ENCODE measurements at regions not wholly inside any gene's neighbourhood (a gene's known extent, or its start where the extent isn't known, plus 50 kb on each side); places are given as distances from the start of the nearest gene placed in this dataset.
"Not testable (repeated sequence)": the region's sequence is repeated elsewhere in the genome, so short reads cannot be mapped to it uniquely, and the experiment has no call there.

- DNase-seq = not testable (repeated sequence)
Observed at GRCh38 chr2:158866082-158866481, 71.0 kb downstream of the DAPL1 start.

DNA sequence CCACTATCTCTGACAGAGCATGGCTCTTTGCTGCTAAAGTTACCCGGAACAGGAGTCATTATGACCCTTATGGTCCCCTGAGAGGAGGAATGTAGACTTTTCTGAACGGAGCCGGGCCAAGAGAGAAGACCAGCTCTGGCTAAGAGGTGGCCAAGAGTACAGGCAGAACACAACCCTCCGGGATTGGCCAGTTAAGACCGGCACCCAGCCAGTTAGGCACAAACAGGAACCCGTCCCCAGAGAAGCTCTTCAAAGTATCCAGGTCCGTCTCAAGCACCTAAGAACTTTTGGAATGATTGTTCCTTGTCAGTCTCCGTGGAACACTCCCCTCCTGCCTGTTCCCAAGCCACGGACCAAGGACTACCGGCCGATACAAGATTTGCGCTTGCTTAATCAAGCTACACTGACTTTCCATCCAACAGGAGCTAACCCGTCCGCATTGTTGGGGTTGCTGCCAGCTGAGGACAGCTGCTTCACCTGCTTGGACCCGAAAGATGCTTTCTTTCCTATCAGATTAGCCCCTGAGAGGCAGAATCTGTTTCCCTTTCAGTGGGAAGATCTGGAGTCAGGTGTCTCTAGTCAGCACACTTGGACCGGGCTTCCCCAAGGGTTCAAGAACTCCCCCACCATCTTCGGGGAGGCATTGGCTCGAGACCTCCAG is 72.5 kb downstream of the DAPL1 start:
- DNase-seq = not testable (repeated sequence)

GRCh38 chr2:158868386-158868785 is 73.3 kb downstream of the DAPL1 start:
- not testable (repeated sequence) for DNase-seq

DNA sequence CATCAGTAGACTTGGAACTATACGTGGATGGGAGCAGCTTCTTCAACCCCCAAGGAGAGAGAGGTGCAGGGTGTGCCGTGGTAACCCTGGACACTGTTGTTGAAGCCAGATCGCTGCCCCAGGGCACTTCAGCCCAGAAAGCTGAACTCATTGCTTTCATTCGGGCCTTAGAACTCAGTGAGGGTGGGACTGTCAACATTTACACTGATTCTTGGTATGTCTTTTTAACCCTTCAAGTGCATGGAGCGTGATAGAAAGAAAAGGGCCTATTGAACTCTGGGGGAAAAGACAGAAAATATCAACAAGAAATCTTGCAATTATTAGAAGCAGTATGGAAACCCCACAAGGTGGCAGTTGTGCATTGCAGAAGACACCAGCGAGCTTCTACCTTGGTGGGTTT is 74.0 kb downstream of the DAPL1 start:
- DNase-seq = not testable (repeated sequence)

GRCh38 chr2:158869609-158870008 is 74.5 kb downstream of the DAPL1 start:
- not testable (repeated sequence) for DNase-seq

GRCh38 chr2:158878003-158878402 is 82.9 kb downstream of the DAPL1 start:
- no peak for DNase-seq

- DNase-seq = no peak
Observed at GRCh38 chr2:158879229-158879903, 84.2 kb downstream of the DAPL1 start.

- no peak for DNase-seq
Observed at GRCh38 chr2:158882297-158882696, 86.1 kb upstream of the TANC1 start.

DNA sequence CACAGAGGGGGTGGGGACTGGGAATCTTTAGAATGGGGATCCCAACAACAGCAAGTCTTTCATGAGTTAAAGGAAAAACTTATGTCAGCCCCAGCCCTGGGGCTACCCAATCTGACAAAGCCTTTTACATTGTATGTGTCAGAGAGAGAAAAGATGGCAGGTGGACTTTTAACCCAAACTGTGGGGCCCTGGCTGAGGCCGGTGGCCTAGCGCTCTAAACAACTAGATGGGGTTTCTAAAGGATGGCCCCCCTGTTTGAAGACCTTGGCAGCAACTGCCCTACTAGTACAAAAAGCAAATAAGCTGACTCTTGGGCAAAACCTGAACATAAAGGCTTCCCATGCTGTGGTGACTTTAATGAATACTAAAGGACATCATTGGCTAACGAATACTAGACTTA is 83.9 kb upstream of the TANC1 start:
- not testable (repeated sequence) for DNase-seq

DNA sequence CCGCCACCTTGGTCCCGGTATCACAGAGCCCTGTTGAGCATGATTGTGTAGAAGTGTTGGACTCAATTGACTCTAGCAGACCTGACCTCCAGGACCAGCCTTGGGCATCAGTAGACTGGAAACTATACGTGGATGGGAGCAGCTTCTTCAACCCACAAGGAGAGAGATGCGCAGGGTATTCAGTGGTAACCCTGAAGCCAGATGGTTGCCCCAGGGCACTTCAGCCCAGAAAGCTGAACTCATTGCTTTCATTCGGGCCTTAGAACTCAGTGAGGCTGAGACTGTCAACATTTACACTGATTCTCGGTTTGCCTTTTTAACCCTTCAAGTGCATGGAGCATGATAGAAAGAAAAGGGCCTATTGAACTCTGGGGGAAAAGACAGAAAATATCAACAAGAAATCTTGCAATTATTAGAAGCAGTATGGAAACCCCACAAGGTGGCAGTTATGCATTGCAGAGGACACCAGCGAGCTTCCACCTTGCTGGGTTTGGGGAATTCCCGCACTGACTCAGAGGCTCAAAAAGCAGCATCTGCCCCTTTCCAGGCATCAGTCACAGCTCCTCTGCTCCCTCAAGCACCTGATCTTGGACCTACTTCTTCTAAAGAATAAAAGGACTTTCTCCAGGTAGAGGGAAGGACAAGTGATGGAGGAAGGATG is 83.3 kb upstream of the TANC1 start:
- DNase-seq = not testable (repeated sequence)

DNA sequence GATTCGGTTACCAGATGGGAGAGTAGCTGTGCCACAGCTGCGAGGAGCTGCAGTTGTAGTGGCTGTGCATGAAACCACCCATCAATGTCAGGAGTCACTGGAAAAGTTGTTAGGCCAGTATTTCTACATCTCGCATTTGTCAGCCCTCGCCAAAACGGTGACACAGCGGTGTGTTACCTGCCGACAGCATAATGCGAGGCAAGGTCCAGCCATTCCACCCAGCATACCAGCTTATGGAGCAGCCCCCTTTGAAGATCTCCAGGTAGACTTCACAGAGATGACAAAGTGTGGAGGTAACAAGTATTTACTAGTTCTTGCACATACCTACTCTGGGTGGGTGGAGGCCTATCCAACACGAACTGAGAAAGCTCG is 82.8 kb upstream of the TANC1 start:
- not testable (repeated sequence) for DNase-seq

DNA sequence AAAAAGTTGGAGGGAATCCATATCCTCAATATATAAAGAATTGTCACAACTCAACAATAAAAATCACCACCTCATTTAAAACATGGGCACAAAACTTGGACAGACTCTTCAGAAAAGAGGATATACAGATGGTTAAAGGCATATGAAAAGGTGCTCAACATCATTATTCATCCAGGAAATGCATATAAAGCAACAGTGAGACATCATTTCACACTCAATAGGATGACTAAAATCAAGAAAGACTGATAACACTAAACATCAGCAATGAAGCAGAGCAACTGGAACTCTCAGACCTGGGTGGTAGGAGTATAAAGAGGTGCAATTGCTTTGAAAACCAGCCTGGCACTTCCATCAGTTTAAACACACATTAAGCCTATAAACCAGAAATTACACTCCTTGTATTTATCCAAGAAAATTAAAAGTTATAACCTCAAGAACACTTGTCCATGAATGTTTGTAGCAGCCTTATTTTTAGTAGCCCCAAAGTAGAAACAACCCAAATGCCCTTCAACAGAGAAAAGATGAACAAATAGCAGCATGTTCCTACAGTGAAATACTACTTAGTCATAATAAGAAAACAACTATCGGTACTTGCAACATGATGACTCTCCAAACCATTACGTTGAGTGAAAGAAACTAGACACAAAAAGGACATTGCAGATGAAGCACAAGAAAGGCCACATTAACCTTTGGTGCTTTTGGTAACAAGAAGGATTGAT is 79.1 kb upstream of the TANC1 start:
- peak in 1 of 5 experiments; percentile 24 for DNase-seq

- no peak for DNase-seq
Observed at GRCh38 chr2:158890296-158890905, 78.0 kb upstream of the TANC1 start.

DNA sequence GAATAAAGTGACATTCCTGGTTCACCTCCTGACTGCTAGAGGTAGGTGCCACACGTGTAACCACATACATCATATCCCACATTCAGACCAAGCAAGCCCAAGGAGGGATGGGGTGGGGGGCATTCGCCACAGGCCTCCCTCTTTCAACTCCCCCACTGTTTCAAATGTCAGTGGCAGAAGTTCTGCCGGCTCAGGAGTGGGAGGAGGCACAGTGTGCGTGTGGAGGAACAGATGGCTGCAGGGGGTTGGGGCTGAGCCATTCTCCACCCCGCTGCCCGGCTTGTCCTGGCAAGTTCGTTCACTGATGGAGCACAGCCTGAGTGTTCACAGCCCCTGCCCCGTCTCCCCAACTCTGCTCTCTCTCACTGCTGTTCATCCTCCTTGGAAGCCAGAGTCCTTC is 75.4 kb upstream of the TANC1 start:
- no peak for DNase-seq

DNA sequence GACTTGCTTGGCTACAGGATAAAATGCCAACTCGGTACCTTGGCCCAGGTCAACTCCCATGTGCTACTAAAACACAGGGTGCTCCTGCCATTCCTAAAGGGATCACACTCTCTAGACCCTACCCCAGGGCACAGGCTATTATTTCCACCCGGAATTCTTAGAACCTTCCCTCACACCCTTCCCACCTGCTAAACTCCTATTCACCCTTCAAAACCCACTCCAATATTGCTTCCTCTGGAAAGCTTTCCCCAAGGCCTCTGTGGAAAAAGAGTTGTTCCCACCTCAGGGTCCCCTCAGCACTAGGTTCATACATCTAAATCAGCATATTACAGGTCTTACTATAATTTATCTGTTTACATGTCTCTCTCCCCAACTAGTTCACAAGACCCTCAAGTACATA is 75.0 kb upstream of the TANC1 start:
- no peak for DNase-seq

DNA sequence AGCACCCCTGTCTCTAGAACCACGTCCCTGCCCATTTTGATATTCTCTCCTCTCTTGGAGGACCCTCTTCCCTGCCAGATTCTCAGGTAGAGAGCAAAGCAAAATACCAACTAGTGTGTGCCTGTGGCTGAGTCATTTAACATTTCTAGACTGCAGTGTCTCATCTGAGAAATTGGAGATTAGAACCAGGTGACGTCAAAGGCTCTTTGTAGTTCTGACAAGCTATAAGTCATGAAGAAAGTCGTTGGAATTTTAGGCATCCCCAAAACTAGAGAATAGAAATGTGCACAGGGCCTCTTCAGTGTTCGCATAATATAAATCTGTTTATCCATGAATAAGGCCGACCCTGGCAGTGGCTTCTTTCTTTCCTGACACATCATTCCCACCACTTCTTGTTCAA is 74.4 kb upstream of the TANC1 start:
- DNase-seq = no peak

DNA sequence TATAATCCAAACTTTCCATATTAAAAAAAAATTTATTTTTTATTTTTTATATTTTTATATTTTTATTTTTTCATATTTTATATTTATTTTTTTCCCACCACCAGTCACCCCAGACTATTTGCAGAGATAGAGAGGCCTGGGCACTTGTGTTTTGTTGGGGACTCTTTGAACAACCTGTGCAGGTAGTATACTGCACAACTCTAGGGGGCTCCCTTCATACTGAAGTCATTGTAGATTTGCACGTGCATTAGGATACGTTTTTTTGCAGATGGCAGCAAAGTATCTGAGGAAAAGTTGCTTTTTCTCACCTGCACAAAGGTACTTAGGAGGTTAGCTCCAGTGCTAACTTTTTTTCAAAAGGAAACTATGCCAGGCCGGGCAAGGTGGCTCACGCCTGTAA is 73.9 kb upstream of the TANC1 start:
- DNase-seq = no peak

DNA sequence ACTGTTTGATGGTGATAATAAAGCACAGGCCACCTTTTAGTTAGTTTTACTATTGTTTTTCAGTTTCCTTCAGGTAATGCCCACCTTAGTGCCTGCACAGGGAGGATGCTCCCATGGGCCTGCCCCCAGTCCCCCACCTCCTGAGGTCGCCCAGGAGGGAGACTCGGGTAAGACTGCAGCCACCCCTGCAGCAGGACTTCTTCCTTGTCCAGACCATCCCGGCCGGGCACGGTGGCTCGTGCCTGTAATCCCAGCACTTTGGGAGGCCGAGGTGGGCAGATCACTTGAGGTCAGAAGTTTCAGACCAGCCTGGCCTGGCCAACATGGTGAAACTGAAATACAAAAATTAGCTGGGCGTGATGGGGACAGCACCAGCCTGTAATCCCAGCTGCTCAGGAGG is 68.1 kb upstream of the TANC1 start:
- DNase-seq = no peak

DNA sequence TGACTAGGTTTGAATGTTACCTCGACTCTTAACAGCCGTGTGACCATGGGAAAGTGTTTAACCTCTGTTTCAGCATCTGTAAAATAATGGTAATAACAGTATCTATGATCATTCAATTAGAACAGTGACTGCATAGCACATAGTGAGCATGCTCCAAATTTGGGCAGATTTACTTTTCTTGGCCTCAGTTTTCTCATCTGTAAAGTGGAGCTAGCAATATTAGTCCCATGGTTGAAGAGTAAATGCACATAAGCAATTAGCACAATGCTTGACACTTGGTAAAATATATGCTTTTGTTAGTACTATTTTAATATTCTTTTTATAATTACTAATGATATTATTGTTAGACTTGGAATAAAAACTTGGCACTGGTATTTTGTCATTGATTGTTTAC is 66.4 kb upstream of the TANC1 start:
- DNase-seq = no peak

DNA sequence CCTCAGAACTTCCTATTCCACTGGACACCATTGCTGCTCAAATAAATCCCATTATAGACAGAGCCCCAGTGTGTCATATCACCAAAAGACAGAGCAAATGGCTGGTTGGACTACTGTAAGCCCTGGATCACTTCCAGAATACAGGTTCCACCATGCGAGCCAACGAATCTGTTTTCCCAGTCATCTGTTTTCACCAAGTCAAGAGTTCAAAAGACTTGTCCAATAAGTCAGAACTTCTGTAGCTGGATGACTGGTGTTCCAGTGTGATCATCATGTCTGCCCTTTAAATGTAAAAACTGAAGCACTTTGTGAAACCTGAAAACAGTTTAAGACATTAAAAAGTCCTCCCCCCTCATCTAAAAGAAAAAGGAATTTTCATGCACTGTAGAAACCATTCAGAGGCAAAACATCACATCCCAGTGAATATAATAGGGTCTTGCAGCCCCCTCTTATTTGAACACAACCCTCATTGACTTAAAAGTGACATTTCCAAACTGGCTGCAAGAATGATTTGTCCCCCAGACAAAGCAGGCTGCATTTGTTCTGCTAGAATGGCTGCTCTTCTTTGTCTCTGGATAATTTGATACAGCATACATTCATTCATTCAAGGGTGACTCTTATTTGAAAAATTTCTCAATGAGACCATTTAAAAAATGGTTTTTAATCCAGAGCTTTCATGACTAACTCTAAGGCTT is 64.6 kb upstream of the TANC1 start:
- DNase-seq = no peak

- no peak for DNase-seq
Observed at GRCh38 chr2:158904627-158905177, 63.7 kb upstream of the TANC1 start.

- no peak for DNase-seq
Observed at GRCh38 chr2:158905341-158905740, 63.1 kb upstream of the TANC1 start.

All from T-helper 2 cell (primary cell).